AG20443 (cell line): ENCODE measurements at regions not wholly inside any gene's neighbourhood (a gene's known extent, or its start where the extent isn't known, plus 50 kb on each side); places are given as distances from the start of the nearest gene placed in this dataset.
A peak's percentile ranks its signal among the peaks of the same experiment; 100 is the strongest.
"Not testable (repeated sequence)": the region's sequence is repeated elsewhere in the genome, so short reads cannot be mapped to it uniquely, and the experiment has no call there.

Experiments used
- DNase-seq: peaks from one replicate; pipeline ENCODE4 v3.0.0; 2012; ENCODE audit warnings: low spot score, mixed read lengths

DNA sequence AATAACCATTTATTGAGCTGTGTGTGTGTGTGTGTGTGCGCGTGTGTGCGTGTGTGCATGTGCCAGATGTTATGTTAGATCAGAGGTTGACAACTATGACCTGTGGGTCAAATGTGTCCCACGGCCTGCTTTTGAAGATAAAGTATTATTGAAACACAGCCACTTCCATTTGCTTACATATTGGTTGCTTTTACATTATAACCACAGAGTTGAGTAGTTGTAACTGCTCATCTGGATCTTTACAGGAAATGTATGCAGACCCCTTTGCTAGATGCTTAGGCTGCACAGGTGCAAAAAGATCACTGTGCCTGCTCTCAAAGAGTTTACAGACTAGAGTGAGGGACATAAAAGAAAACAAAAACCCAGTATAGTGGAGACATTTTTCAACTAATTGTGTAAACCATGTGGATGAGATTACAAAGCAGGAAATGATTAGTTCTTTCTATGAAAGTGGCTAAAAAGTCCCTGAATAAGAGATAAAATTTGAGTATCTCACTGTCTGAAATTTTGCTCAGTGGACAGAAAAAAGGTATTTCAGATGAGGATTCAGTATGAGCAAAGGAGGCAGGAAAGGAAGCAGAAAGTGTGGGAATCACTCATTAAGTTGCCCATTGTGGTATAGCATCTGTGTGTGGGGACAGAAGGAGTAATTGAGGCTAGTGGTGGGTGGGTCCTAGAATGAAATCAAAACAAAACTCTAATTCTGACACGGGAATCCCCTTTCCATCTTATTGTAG is 188.4 kb downstream of the PAH start:
- no peak for DNase-seq

DNA sequence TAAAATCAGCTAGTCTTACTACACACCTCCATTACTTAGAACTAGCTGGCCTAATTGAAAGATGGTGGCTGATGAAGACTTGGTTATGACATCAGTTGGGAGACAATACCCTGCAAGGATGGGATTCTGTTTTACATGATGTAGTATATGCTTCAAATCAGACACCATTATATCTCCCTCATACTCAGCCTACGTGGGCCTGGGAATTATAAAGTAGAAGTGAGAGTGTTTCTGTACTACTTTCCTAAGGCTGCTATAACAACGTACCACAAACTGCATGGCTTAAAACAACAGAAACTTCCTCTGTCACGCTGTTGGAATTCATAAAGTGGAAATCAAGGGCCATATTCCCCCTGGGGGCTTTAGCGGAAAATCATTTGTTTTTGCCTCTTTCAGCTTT is 190.4 kb downstream of the PAH start:
- DNase-seq = no peak

DNA sequence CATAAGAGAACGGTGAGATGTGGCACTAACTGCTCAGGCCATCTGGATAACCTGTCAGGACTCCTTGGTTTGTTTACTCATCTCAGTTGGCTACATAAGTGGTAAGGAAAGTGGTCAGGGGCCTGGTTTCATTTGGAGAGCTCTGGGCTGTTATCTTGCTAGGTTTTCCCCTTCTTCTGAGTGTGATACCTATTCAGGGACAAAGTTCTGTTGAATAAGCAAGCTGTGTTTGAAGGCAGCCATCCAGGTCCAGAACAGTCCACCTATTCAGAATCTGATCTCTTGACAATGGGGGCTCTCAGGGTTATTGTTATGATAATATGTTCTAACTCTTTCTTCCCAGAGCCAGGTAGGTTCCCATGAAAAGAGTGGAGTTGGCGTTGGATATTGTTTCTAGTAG is 194.9 kb downstream of the PAH start:
- DNase-seq = no peak

DNA sequence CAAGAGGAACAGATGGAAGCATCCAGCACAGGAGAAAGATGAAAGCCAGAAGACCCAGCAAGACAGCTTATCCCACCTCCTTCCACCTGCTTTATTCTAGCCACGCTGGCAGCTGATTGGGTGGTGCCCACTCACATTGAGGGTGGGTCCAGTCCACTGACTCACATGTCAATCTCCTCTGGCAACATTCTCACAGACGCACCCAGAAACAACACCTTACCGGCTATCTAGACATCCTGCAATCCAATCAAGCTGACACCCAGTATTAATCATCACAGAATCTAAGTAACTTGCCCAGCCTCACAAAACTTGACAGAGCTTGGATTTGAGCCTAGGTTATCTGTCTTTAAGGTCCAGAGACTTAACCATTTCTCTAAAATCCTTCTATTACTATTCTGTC is 208.9 kb downstream of the PAH start:
- no peak for DNase-seq

DNA sequence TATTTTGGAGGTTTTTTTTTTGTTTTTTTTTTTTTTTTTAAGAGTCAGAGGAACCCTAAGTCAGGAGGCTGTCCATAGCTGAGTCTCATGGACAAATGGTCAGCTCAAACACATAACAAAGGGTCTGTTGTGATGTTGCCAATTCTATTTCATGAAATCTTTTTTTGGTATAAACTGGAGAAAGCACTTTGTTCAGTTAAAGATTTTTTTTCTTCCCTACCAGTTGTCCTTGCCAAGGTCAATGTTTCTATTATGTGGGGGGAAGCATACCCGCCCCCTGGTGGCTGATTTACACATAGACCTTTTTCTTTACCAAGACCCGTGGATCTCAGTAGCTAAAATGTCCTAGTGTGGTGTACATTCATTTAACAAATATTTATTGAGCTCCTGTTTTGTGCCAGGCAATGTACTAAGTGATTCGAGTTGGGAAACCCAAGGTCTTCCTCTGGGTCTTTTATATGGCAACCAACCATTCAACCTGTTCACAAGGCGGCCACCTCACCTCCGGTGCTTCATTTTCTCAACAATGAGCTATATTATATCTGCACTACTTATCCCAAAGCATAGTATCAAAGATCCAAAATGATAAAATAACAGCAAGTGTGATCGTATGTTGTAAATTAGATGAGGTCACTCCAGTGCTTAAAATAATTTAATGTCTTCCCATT is 214.5 kb downstream of the PAH start:
- peak; percentile 77 for DNase-seq

DNA sequence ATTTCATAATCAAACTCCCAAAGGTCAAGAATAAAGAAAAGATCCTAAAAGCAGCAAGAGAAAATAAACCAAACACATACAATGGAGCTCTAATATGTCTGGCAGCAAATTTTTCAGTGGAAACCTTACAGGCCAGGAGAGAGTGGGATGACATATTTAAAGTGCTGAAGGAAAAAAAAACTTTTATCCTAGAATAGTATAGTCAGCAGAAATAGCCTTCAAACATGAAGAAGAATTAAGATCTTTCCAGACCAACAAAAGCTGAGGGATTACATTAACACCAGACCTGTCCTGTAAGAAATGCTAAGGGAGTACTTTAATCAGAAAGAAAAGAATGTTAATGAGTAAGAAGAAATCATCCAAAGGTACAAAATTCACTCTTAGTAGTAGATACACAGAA is 215.7 kb upstream of the IGF1 start:
- no peak for DNase-seq

DNA sequence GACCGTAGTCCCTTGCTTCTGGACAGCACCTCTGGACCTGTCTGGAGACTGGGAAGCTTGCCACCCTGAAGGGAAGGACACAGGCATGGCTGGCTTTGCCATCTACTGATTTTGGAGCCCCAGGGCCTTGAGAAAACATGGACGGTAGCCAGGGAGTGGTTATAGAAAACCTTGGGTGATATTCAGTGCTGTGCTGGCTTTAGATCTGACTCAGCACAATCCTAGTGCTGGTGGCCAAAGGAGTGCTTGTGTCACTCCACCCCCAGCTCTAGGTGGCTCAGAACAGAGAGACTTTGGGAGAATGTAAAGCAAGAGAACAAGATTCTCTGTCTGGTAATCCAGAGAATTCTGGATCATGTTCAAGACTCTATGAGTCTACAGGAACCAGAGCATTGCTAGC is 214.5 kb upstream of the IGF1 start:
- DNase-seq = no peak

GRCh38 chr12:102691773-102692555 is 211.6 kb upstream of the IGF1 start:
- DNase-seq = no peak

DNA sequence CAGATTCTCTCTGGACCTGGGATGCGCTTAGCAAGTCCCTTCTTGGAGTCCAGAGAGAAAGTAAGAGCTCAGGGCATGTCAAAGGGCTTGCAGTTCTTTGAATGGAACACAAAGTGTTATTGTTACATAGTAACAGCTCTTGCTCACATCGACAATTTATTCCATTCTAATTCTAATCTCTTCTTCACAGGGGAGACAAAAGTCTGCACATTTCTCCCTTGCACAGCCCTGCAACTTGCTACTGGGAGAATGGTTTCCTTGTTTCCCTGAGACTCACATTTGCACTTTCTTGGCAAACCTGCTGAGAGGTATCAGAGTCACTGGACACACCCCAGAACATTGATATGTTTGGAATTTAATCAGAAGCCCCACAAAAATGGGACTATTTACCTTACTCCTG is 209.9 kb upstream of the IGF1 start:
- DNase-seq = no peak

DNA sequence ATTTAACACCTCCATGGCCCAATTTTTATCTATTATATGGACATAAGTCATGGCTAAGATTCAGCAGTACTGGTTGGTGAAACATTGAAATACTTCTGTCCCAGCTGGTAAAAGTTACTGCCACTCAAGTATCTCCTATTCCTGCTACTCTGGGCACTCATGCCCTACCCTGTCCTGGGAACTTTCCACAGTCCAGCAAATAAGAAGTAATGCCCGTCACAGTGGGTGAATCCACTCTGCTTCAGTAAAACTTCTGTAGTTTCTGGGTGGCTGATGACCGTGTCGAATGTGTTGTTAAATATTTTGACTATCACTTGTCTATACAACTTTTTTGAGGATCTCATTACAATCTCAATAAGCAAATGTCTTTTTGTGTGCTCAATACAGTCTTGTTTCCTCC is 209.3 kb upstream of the IGF1 start:
- DNase-seq = no peak

- no peak for DNase-seq
These were observed 207.2 kb upstream of the IGF1 start for GRCh38 chr12:102687523-102687922.

DNA sequence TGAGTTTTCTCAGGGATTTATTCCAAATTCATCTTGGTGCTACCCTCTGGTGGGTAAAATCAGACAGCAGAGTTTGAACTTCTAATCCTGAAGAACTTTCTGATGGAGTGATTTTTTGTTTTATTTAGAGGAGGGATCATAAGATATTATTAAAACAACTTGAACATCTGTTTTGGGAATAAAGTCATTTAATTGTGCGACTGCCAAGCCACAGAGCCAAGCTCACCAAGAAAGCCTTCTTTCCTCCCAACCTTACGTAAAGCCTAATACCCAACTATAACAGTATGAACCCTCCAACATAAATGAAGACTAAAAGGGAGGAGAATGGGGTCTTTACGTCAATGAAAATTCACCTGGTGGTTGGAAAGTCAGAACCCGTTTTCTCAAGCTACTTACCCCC is 205.5 kb upstream of the IGF1 start:
- DNase-seq = no peak

- DNase-seq = no peak
These were observed 204.8 kb upstream of the IGF1 start for GRCh38 chr12:102685172-102685571.

- DNase-seq = no peak
These were observed 202.3 kb upstream of the IGF1 start for GRCh38 chr12:102682366-102683289.

DNA sequence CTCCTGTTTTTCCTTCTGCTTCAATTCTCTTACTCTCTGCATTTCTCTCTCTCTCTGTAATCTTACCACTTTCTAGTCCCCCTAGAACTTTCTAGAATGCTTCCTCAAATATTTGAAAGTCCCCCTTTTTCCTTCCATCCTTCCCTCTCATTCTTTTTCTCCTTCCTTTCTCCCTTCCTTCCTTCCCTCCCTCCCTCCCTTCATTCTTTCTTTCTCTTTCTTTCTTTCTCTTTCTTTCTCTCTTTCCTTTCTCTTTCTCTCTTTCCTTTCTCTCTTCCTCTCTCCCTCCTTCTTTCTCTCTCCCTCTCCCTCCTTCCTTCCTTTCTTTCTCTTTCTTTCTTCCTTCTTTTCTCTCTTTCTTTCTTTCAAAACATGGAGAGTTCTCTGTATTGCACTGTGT is 201.4 kb upstream of the IGF1 start:
- DNase-seq = no peak

- no peak for DNase-seq
These were observed 200.9 kb upstream of the IGF1 start for GRCh38 chr12:102681309-102681708.

DNA sequence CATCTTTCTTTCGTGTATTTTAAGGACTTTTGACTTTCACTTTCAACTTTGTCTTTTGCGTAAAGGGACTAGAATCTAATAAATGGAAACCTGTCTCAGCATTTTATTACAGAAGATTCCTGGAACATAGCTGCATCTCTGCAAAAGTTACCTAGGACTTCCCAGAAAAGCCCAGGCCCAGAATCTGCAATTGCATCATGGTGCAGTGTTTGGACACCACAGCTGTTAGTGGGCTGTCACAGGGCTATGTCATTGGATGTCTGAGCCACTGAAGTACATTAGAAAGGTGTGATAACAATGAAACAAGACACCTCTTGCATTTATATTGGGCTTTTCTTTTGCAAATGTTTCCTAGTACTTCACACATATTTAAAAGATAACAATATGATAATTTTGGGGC is 199.9 kb upstream of the IGF1 start:
- DNase-seq = no peak

GRCh38 chr12:102676812-102677211 is 196.4 kb upstream of the IGF1 start:
- no peak for DNase-seq

GRCh38 chr12:102675672-102676071 is 195.3 kb upstream of the IGF1 start:
- no peak for DNase-seq

GRCh38 chr12:102673606-102674005 is 193.2 kb upstream of the IGF1 start:
- no peak for DNase-seq

GRCh38 chr12:102672212-102672611 is 191.8 kb upstream of the IGF1 start:
- not testable (repeated sequence) for DNase-seq

GRCh38 chr12:102669056-102669455 is 188.7 kb upstream of the IGF1 start:
- DNase-seq = no peak
